C4-2B (cell line): ENCODE measurements at regions not wholly inside any gene's neighbourhood (a gene's known extent, or its start where the extent isn't known, plus 50 kb on each side); places are given as distances from the start of the nearest gene placed in this dataset.

Source experiments
- H3K27ac ChIP-seq: fragments of 450-650 bp; 2 replicates; pipeline ENCODE4 v1.5.1; 2017
- ZFX ChIP-seq: fragments of 450-650 bp; IDR thresholded peaks from 2 replicates; pipeline ENCODE4 v1.6.1; 2017
- TF ChIP-seq, protein P1 (sequence below): fragments of 450-650 bp; conservative IDR thresholded peaks from 2 replicates; pipeline ENCODE4 v1.5.1; 2017; ENCODE audit warnings: mild to moderate bottlenecking

DNA sequence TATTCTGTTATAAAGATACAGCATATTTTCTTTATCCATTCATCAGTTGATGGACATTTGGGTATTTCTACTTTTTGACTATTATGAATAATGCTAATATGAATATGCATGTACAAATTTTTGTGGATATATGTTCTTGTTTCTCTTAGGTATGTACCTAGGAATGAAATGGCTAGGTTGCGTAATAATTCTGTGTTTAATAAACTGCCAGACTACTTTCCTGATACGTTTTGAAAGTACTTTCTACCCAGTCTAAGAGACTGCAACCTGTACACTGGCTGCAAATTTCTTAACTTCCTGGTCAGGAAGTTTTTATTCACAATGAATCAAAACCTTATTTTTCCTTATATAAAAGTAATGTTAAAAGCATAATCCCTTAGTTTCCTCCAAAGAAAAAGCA lies 93.9 kb upstream of the STARD4 start:
- H3K27ac ChIP-seq, result no peak overlapping the region
- no peak for TF ChIP-seq ZFX
- TF ChIP-seq, protein P1, sequence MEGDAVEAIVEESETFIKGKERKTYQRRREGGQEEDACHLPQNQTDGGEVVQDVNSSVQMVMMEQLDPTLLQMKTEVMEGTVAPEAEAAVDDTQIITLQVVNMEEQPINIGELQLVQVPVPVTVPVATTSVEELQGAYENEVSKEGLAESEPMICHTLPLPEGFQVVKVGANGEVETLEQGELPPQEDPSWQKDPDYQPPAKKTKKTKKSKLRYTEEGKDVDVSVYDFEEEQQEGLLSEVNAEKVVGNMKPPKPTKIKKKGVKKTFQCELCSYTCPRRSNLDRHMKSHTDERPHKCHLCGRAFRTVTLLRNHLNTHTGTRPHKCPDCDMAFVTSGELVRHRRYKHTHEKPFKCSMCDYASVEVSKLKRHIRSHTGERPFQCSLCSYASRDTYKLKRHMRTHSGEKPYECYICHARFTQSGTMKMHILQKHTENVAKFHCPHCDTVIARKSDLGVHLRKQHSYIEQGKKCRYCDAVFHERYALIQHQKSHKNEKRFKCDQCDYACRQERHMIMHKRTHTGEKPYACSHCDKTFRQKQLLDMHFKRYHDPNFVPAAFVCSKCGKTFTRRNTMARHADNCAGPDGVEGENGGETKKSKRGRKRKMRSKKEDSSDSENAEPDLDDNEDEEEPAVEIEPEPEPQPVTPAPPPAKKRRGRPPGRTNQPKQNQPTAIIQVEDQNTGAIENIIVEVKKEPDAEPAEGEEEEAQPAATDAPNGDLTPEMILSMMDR, result no peak

DNA sequence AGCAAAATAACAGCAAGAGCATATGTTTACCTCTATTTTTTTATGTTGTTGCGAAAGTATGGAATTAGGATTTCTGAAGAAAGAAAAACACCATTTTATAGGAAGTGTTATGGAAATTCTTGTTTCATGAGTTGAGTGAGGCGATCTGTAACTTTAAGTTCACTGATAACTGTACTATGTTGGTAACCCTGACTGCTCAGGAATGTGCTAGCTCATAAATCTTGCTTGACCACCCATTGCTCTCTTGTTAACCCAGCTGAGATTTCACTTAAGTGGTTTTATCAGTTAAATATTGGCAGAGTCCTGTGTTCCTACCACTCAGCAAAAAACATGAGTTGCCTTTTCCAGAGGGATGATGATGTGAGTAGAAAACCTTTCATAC lies 91.1 kb upstream of the STARD4 start:
- no peak for TF ChIP-seq ZFX
- TF ChIP-seq, protein P1, result no peak
- H3K27ac ChIP-seq, result no peak overlapping the region

DNA sequence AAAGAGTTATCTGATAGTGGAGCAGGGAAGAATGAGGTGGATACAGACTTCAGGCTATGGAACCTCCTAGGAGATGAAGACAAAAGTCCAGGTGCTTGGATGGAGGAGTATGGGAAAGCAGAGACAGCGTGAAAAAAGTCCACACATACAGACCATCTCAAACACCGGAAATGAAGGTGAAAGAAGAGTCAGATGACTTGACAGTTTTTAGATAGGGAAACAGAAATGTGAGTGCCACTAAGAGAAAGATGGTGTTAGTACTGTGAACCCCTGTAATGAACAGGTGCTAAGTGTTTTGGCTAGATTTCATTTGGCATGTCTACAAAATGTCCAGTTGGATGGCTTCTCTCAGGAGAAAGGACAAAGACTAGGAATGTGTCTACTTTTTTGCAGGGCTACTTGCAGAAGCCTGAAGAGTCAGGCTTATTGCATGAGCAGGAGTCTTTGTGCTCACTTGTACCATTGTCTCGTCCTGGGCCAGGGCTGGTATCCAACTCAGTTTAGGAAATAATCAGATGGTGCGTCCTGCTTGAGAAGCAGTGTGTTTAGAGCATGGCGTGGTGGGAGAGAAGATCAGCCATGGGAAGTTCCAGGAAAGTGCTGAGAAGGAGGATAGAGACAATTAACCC lies 90.6 kb upstream of the STARD4 start:
- TF ChIP-seq, protein P1, result no peak
- TF ChIP-seq ZFX, result no peak
- H3K27ac ChIP-seq, result no peak overlapping the region

DNA sequence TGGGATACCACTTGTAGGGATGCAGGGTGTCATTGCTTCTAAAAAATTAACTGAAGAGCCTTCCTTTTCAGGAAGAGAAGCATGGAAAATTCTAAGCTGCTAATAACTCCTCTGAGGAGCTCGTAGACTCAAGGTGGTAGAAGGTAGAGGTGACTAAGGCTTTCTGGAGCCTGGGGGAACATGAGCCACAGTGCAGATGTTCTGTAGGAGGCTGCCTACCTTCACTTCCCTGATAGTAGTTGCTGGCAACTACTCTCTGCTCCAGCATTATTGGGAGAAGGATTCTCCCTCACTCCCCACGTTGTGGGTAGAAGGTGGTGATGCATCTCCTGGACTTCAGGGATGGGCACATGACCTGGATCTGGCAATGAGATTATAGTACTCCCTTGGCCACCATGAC lies 86.7 kb upstream of the STARD4 start:
- H3K27ac ChIP-seq, result no peak overlapping the region
- TF ChIP-seq, protein P1, result no peak
- no peak for TF ChIP-seq ZFX

DNA sequence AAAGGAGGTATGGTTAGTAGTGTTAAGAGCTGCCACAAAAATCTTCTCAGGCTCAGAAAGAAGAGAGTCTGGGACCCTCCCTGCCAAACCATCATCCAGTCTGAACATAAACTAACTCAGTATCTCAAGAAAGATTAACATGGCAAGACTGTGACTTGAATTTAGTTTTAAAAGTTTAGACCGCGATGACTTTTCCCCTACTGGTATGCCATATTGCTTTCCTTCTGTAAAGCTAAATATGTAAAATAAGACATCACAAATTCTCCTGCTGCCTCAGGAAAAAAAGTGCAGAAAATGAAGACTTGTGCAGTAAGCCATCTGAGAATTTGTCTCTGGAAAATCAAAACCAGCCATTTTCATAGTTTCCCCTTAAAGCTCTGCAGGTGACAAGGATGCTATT lies 85.2 kb upstream of the STARD4 start:
- TF ChIP-seq, protein P1, result no peak
- TF ChIP-seq ZFX, result no peak
- H3K27ac ChIP-seq, result no peak overlapping the region

DNA sequence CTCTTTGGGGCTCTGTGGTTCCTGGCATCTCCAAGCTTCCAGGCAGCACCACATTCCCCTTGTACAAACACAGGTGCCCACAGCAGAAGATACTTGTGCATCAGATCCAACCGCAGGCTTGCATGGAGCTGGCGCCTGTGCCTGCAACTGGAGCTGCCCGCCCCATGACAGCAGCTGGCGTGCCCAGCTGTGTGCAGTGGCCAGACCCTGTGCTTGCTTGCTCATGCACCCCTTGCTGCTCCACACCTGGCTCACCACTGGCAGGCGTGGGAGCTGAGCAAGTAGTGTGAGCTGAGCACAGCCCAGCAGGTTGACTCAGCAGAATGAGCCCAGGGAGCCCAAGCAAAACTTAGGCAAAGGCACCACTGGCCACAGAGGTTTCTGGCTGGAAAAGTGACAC lies 84.4 kb upstream of the STARD4 start:
- no peak overlapping the region for H3K27ac ChIP-seq
- TF ChIP-seq, protein P1, result no peak
- no peak for TF ChIP-seq ZFX

DNA sequence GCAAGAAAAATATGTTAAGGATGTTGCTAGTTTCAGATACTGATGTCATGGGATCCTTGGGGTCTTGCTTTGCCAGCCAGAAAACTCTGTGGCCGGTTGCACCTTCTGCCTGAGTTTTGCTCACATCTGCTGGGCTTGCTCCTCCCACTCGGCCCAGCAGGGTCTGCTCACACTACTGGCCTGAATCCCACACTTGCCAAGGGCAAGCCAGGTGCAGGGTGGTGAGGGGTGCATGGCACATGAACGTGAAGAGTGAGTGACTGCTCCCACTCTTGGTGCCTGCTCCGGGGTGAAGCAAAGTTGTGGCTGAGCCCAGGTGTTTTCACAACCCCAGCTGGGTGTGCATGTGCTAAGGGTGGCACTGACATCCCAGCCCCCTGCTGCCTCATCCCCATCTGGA lies 83.1 kb upstream of the STARD4 start:
- no peak overlapping the region for H3K27ac ChIP-seq
- TF ChIP-seq, protein P1, result no peak
- TF ChIP-seq ZFX, result no peak
